MM.1S (cell line): ENCODE measurements at regions not wholly inside any gene's neighbourhood (a gene's known extent, or its start where the extent isn't known, plus 50 kb on each side); places are given as distances from the start of the nearest gene placed in this dataset.

Experiments
- CTCF ChIP-seq: fragments of 300-600 bp; sonication (generic); IDR thresholded peaks from 2 replicates; pipeline ENCODE4 v1.5.1; 2016; ENCODE audit warnings: antibody characterized with exemption, low read length, mixed read lengths
- EZH2 ChIP-seq: fragments of 300-600 bp; sonication (generic); optimal IDR thresholded peaks from 2 replicates; pipeline ENCODE3; 2017; ENCODE audit warnings: low read depth, mild to moderate bottlenecking, antibody characterized with exemption, low read length, mixed read lengths
- EZH2phosphoT487 ChIP-seq: fragments of 300-600 bp; sonication (generic); IDR thresholded peaks from 2 replicates; pipeline ENCODE4 v1.6.1; 2018; ENCODE audit warnings: antibody characterized with exemption, low read length

DNA sequence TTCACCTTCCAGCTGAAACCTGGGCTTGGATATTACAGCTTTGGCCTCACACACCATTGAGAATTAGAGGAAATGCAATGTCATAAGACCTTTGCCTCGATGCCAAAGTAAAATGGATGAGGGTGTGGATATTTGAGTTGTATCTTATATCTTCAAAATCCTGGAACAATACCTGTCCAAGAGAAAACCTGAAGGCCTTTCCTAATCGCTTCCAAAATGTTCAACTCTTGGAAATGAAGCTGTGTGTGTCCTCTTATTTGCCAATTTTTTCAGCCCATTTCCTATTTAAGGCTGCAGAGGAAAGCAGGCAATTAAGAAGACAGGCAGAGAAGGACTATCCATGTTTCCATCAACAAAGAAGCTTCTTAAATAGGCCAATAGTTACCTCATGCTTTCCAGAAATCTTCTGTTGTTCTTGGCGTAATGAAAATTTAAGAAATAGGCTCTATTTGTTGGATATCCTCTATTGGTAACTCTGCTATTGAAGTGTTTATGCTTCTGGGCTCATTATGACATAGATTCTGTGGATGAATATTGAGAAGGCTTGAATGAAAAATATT is 99.5 kb upstream of the ZBTB20 start:
- TF ChIP-seq CTCF (no peak), EZH2 (no peak), EZH2phosphoT487 (no peak)
